Sciatic nerve (tissue), 2 donors: ENCODE measurements at regions not wholly inside any gene's neighbourhood (a gene's known extent, or its start where the extent isn't known, plus 50 kb on each side); places are given as distances from the start of the nearest gene placed in this dataset.
A peak's percentile ranks its signal among the peaks of the same experiment; 100 is the strongest.

Source experiments
- ATAC-seq: fragments of 200-7000 bp; cut with Tn5 transposase; one replicate; pipeline ENCODE4 v1.9.1; 2020; ENCODE audit warnings: mild to moderate bottlenecking, moderate library complexity
- DNase-seq: peaks from one replicate; pipeline ENCODE4 v3.0.0-alpha.2; 2020; ENCODE audit warnings: low spot score
- intact Hi-C: fragments of 100-400 bp; cut with DNase I; formaldehyde crosslinking; loops from one replicate; pipeline ENCODE4 v1.14.2; 2022
- donor health status: DM: no; HTN: no; CAD: no.
- donor health status: DM: no; HTN: no; CAD: no.

GRCh38 chr7:25279705-25280104 lies 51.4 kb upstream of the NPVF start:
- intact Hi-C loops: no loop called here
- DNase-seq (no peak), ATAC-seq (peak; percentile 48)

GRCh38 chr7:25280181-25280580 lies 51.9 kb upstream of the NPVF start:
- no peak for ATAC-seq
- intact Hi-C loops: no loop called here
- no peak for DNase-seq

DNA sequence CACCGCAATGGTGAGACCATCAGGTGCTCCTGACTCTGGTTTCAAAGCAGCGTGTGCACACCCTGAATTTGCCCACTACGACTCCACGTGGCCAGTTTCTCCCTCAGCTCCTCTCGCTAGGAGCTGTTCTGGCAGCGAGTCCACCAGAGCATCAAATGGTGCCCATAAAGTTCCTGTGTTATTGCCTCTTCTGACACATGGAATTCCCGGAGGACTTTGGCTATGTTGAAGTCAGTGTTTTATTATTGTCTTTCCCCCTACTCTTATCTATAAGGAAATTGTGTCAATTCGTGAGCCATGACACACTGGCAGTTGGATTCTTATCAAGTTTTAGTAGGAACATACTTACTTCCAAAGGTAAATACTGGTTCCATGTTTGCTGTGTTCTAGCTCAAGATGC lies 53.9 kb upstream of the NPVF start:
- no peak for DNase-seq
- intact Hi-C loops: no loop called here

GRCh38 chr7:25286756-25287155 lies 58.5 kb upstream of the NPVF start:
- intact Hi-C loops: no loop called here
- no peak for ATAC-seq

More for the DNA sequence above, 53.9 kb upstream of the NPVF start:
- ATAC-seq: no peak

DNA sequence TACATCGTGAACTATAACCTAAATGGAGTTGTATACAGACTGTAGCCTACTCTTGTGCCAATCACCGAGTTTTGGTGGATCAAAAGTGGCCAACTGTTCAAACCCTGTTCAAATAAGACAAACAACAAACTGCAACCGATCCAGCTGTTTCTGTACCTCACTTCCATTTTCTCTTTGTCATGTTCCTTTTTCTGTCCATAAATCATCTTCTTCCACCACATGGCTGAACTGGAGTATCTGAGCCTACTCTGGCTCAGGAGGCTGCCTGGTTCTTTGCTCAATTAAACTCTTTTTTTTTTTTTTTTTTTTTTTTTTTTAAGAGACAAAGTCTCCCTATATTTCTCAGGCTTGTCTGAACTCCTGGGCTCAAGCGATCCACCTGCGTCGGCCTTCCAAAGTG lies 59.0 kb upstream of the NPVF start:
- ATAC-seq: no peak
- intact Hi-C loops: no loop called here
- no peak for DNase-seq

More at GRCh38 chr7:25286756-25287155, 58.5 kb upstream of the NPVF start:
- DNase-seq: no peak

- intact Hi-C loops: no loop called here
- DNase-seq (no peak), ATAC-seq (peak; percentile 68)
These were observed 60.4 kb upstream of the NPVF start for GRCh38 chr7:25288556-25289307.

DNA sequence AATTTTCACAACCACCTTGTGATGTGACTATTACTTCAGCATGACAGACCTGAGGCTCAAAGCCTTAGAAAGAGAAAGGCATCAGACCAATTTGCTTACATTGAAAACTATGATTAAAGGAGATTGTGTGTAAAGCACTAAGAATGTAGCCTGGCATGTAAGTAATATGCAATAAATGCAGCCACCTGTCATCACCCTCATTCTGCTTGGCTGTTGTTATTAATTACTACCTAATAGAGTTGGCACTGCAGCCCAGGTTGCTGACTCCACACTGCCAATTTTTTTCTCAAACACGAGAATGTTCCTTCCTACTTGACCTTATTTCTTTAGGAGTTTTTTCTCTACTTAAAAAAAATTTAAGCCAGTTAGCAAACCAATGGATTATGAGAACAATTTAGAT lies 61.2 kb upstream of the NPVF start:
- DNase-seq (no peak), ATAC-seq (no peak)
- intact Hi-C loops: no loop called here

GRCh38 chr7:25294624-25295023 lies 66.3 kb upstream of the NPVF start:
- DNase-seq (no peak), ATAC-seq (no peak)
- intact Hi-C loops: no loop called here

DNA sequence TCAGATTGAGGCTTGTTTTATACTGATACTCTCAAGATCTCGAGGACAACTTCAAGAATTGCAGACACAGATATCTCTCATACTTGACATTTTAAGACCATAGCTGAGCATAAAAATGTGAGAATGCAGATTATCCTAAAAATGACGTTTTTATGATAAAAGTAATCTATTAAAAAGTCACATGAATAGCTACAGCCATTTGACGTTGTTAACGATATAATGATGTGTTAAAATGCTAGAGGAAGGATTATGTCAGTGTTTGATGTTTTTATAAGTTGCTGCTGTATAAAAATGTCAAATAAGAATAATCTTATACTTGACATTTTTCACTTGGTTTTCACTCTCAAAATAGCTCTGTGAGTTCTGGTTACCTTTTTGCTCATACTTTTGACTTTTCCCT lies 67.1 kb upstream of the NPVF start:
- no peak for DNase-seq
- ATAC-seq: no peak
- intact Hi-C loops: no loop called here

GRCh38 chr7:25296086-25296485 lies 67.8 kb upstream of the NPVF start:
- intact Hi-C loops: no loop called here

GRCh38 chr7:25297278-25297677 lies 69.0 kb upstream of the NPVF start:
- intact Hi-C loops: no loop called here
- ATAC-seq: no peak
- no peak for DNase-seq

More at GRCh38 chr7:25296086-25296485, 67.8 kb upstream of the NPVF start:
- ATAC-seq (no peak), DNase-seq (no peak)

DNA sequence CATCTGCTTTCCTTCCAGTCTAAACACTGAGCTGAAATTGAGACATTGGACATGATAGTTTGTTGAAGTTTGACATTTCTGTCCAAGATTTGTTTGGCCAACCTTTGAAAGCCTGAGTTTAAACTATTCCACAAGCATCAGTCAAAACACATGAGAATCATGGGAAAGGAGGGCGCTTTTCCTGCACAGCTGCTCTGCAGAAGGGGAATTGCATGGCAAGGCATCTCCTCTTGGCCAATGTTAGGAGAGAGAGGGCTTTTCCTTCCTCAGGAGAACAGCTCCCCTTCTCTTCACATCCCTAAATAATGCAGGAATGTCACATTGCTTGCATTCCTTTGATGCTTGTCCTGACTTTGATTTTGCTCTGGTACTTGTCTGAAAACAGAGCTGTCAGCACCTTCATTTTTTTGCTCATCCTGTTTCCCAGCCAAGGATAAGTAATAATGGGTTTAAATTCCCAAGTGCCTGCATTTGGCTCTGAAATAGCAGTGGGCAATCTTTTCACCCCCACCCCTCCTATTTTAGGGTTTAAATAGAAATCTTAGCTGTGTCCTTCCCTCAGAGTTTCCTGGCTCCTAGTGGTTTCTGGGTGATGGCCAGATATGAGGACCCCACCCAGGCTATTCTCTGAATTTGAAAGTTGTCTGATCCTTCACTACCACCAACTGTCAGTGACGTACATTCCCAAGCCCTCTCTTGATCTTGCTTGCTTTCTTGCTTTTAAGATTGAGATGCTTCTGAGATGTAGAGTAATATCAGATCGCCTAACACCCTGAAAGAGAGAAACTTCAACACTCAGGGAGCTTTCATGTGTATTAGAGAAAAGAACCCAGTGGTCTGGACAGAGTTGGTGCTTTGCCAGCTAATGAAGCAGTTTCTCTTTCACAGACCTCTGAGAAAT lies 75.2 kb upstream of the NPVF start:
- ATAC-seq (peak; percentile 85), DNase-seq (no peak)
- intact Hi-C loops: no loop called here

GRCh38 chr7:25304691-25305090 lies 76.4 kb upstream of the NPVF start:
- intact Hi-C loops: no loop called here
- no peak for ATAC-seq
- DNase-seq: no peak

GRCh38 chr7:25305831-25306230 lies 77.5 kb upstream of the NPVF start:
- intact Hi-C loops: no loop called here
- DNase-seq (no peak), ATAC-seq (no peak)

- ATAC-seq: no peak
- DNase-seq: no peak
- intact Hi-C loops: no loop called here
These were observed 79.3 kb upstream of the NPVF start for GRCh38 chr7:25307624-25308023.

DNA sequence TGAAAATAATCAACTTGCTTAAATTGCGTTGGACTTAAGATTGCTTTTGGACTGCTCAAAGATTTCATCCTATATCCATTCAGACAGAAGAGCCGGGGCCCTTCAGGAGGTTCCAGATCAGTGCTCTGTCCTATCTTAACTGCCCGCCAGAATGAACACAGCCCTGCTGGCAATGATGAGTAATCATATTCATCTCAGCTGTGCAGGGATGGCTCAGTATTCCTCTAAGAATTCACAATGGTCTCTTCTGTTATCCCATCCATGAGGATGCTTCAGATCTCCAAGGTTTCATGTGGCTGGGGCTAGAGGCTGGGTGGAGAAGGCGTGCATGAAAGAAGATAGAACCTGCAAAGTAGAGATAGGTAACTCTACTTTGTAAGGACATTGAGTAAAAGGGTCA lies 80.0 kb upstream of the NPVF start:
- ATAC-seq (no peak), DNase-seq (no peak)
- intact Hi-C loops: no loop called here

- ATAC-seq: no peak
- no peak for DNase-seq
- intact Hi-C loops: no loop called here
These were observed 80.8 kb upstream of the NPVF start for GRCh38 chr7:25308906-25309705.

DNA sequence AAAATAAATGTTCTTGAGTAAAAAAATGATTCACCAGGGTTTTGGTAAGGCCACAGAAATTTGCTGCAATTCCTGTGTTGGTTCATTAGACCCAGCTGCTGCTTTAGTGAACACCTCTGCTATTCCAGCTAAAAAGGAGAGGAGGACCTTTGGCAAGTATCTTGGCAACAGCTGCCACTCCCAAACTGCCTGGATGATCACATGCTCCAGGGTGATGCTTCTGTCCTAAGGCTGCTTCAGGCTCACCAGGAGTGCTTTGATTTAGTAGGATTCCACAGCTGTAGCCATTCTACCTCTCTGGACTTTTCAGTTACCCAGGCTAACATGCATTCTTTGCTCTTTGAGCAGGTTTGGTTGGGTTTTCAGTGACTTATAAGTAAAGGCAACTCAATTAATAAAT lies 82.6 kb upstream of the NPVF start:
- intact Hi-C loops: no loop called here
- DNase-seq (no peak), ATAC-seq (no peak)

DNA sequence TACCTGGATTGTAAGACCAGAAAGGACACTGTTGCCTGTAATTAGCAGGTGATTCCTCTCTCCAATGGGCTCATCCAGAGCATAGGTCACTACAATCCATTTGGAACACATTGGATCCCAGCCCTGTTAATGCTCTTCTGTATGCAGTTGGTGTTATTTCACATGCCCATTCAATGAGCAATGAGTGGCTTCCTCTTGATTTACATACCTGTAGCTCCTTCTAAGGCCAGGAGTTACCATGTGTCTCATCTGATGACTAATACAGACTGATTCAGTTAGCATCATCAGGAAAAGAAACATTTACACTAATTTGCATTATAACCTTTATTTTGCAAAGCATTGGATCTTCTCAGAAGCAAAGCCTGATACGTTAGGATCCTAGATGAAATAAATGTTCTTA lies 83.1 kb upstream of the NPVF start:
- no peak for ATAC-seq
- DNase-seq: no peak
- intact Hi-C loops: no loop called here

GRCh38 chr7:25312968-25313367 lies 84.7 kb upstream of the NPVF start:
- intact Hi-C loops: no loop called here
- DNase-seq (no peak), ATAC-seq (no peak)
